LNCaP clone FGC (cell line): ENCODE measurements at regions not wholly inside any gene's neighbourhood (a gene's known extent, or its start where the extent isn't known, plus 50 kb on each side); places are given as distances from the start of the nearest gene placed in this dataset.

Experiments used
- DNase-seq: peaks from one replicate; pipeline ENCODE4 v3.0.0-alpha.2; 2011; ENCODE audit warnings: low read depth
- H3K4me3 ChIP-seq: 2 replicates; pipeline ENCODE4 v1.5.1; 2011; ENCODE audit warnings: mild to moderate bottlenecking, low read depth, low read length, control low read depth
- CTCF ChIP-seq: IDR thresholded peaks from 2 replicates; pipeline ENCODE4 v1.5.1; 2012; ENCODE audit warnings: mild to moderate bottlenecking; ENCODE audit not compliant: control insufficient read depth, insufficient read depth; ENCODE audit errors: extremely low read depth

GRCh38 chr6:122246906-122247658 is 152.4 kb upstream of the HSF2 start:
- no peak for TF ChIP-seq CTCF
- no peak for DNase-seq
- H3K4me3 ChIP-seq = no peak overlapping the region

GRCh38 chr6:122248001-122248669 is 151.3 kb upstream of the HSF2 start:
- H3K4me3 ChIP-seq = no peak overlapping the region
- no peak for TF ChIP-seq CTCF
- DNase-seq = no peak

- H3K4me3 ChIP-seq = no peak overlapping the region
- TF ChIP-seq CTCF = no peak
- no peak for DNase-seq
These were observed 150.6 kb upstream of the HSF2 start for GRCh38 chr6:122248844-122249243.

- no peak overlapping the region for H3K4me3 ChIP-seq
- no peak for TF ChIP-seq CTCF
- no peak for DNase-seq
These were observed 140.6 kb upstream of the HSF2 start for GRCh38 chr6:122258839-122259238.

- DNase-seq = no peak
- H3K4me3 ChIP-seq = no peak overlapping the region
- no peak for TF ChIP-seq CTCF
These were observed 134.9 kb upstream of the HSF2 start for GRCh38 chr6:122264557-122264956.

- no peak for TF ChIP-seq CTCF
- DNase-seq = no peak
- no peak overlapping the region for H3K4me3 ChIP-seq
These were observed 133.7 kb upstream of the HSF2 start for GRCh38 chr6:122265755-122266154.
